Activated T-helper 2 cell treated with anti-CD3 and anti-CD28 coated beads, Interferon-gamma antibody, Interleukin-2, Interleukin-4, amounts not matched to agents 10 μg/mL and 5 μg/mL and 100 μg/mL, durations not matched to agents 14 hours and 24 hours and 36 hours (primary cell): ENCODE measurements at regions not wholly inside any gene's neighbourhood (a gene's known extent, or its start where the extent isn't known, plus 50 kb on each side); places are given as distances from the start of the nearest gene placed in this dataset.

Experiments
- DNase-seq: peaks from one replicate; pipeline ENCODE4 v3.0.0; 2021; ENCODE audit warnings: low spot score
- H3K27ac Mint-ChIP-seq: one replicate; pipeline ENCODE4 v1.8.0; 2021; ENCODE audit warnings: mixed read lengths
- H3K27me3 Mint-ChIP-seq: one replicate; pipeline ENCODE4 v1.8.0; 2021; ENCODE audit warnings: low read depth, mixed read lengths
- H3K36me3 Mint-ChIP-seq: one replicate; pipeline ENCODE4 v1.8.0; 2021; ENCODE audit warnings: low read depth, mixed read lengths
- H3K4me1 Mint-ChIP-seq: one replicate; pipeline ENCODE4 v1.8.0; 2021; ENCODE audit warnings: low read depth, mixed read lengths
- H3K4me3 Mint-ChIP-seq: one replicate; pipeline ENCODE4 v1.8.0; 2021; ENCODE audit warnings: low read depth, mild to moderate bottlenecking, moderate library complexity, mixed read lengths
- H3K9me3 Mint-ChIP-seq: one replicate; pipeline ENCODE4 v1.8.0; 2021; ENCODE audit warnings: mixed read lengths
- intact Hi-C: fragments of 100-400 bp; cut with micrococcal nuclease; formaldehyde crosslinking; loops from one replicate; pipeline ENCODE4 v1.15.1; 2023

DNA sequence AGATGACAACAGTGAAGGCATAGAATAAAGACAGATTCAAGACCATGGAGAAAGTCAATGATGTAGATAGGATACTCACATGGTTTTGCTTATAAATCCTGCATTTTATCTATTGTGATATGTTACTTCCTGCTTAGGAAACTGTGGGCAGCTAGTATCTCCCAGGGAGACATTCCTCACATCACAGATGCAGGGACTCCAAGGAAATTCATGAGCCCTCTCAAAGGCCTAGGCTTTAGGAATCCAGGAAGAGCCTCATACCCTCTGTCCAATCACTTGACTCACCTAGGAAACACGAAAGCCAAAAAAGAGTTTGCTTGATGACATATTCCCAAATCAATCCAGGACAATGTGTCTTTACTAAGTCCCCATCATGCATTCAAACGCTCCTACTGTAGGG lies 247.8 kb upstream of the KLHL29 start:
- no peak overlapping the region for H3K27ac Mint-ChIP-seq
- intact Hi-C loops = no loop called here
- no peaks in the 10 kb centered on the region for H3K4me1 Mint-ChIP-seq
- DNase-seq = no peak
- peaks cover 7% of the 10 kb centered on the region for H3K9me3 Mint-ChIP-seq
- no peaks in the 10 kb centered on the region for H3K36me3 Mint-ChIP-seq
- H3K27me3 Mint-ChIP-seq = no peaks in the 10 kb centered on the region
- H3K4me3 Mint-ChIP-seq = no peak overlapping the region

GRCh38 chr2:23138701-23139100 lies 246.3 kb upstream of the KLHL29 start:
- no peaks in the 10 kb centered on the region for H3K27me3 Mint-ChIP-seq
- no peak overlapping the region for H3K27ac Mint-ChIP-seq
- intact Hi-C loops = no loop called here

GRCh38 chr2:23145460-23145859 lies 239.5 kb upstream of the KLHL29 start:
- H3K4me3 Mint-ChIP-seq = no peak overlapping the region
- no peak overlapping the region for H3K27ac Mint-ChIP-seq
- H3K4me1 Mint-ChIP-seq = no peaks in the 10 kb centered on the region
- peaks cover 2% of the 10 kb centered on the region for H3K27me3 Mint-ChIP-seq
- H3K9me3 Mint-ChIP-seq = no peaks in the 10 kb centered on the region
- no peak for DNase-seq
- no peaks in the 10 kb centered on the region for H3K36me3 Mint-ChIP-seq
- intact Hi-C loops = no loop called here

More at GRCh38 chr2:23138701-23139100, 246.3 kb upstream of the KLHL29 start:
- Mint-ChIP-seq H3K4me3 (no peak overlapping the region), H3K36me3 (no peaks in the 10 kb centered on the region), H3K4me1 (no peaks in the 10 kb centered on the region), H3K9me3 (no peaks in the 10 kb centered on the region)
- DNase-seq = no peak

GRCh38 chr2:23146011-23146410 lies 239.0 kb upstream of the KLHL29 start:
- Mint-ChIP-seq H3K27me3 (peaks cover 2% of the 10 kb centered on the region), H3K4me3 (no peak overlapping the region), H3K4me1 (no peaks in the 10 kb centered on the region), H3K36me3 (no peaks in the 10 kb centered on the region), H3K27ac (no peak overlapping the region), H3K9me3 (no peaks in the 10 kb centered on the region)
- intact Hi-C loops = no loop called here
- no peak for DNase-seq

- no peaks in the 10 kb centered on the region for H3K4me1 Mint-ChIP-seq
- DNase-seq = no peak
- H3K4me3 Mint-ChIP-seq = no peak overlapping the region
- peaks cover 2% of the 10 kb centered on the region for H3K27me3 Mint-ChIP-seq
- no peak overlapping the region for H3K27ac Mint-ChIP-seq
- H3K9me3 Mint-ChIP-seq = no peaks in the 10 kb centered on the region
- no peaks in the 10 kb centered on the region for H3K36me3 Mint-ChIP-seq
- intact Hi-C loops = no loop called here
Observed at GRCh38 chr2:23148342-23148741, 236.6 kb upstream of the KLHL29 start.

DNA sequence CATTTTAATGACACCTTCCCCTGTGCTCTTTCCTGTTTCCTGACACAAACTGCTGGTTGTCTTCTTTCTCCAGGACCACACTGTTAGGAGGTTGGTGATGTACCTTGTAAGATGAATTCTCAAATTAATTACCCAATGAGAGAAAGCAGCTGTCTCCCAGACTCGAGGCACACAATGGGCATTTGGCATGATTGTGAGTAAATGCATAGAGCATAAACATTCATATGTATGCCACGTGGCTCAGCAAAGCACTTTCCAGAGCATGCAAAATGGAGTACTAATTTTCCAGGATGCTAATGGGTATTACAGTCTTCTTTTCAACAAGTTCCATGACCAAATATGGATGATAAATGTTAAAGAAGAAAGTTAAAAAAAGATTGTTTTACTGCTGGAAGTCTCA lies 235.2 kb upstream of the KLHL29 start:
- intact Hi-C loops = no loop called here

GRCh38 chr2:23153484-23153883 lies 231.5 kb upstream of the KLHL29 start:
- intact Hi-C loops = no loop called here
- Mint-ChIP-seq H3K4me3 (no peak overlapping the region), H3K36me3 (no peaks in the 10 kb centered on the region), H3K9me3 (no peaks in the 10 kb centered on the region), H3K27me3 (no peaks in the 10 kb centered on the region), H3K4me1 (no peaks in the 10 kb centered on the region), H3K27ac (no peak overlapping the region)
- DNase-seq = no peak

More for the DNA sequence above, 235.2 kb upstream of the KLHL29 start:
- Mint-ChIP-seq H3K4me3 (no peak overlapping the region), H3K27me3 (peaks cover 2% of the 10 kb centered on the region), H3K27ac (no peak overlapping the region), H3K9me3 (no peaks in the 10 kb centered on the region), H3K4me1 (no peaks in the 10 kb centered on the region), H3K36me3 (no peaks in the 10 kb centered on the region)
- no peak for DNase-seq

- intact Hi-C loops = no loop called here
- H3K9me3 Mint-ChIP-seq = no peaks in the 10 kb centered on the region
- DNase-seq = no peak
- H3K4me3 Mint-ChIP-seq = no peak overlapping the region
- H3K4me1 Mint-ChIP-seq = no peaks in the 10 kb centered on the region
- no peaks in the 10 kb centered on the region for H3K27me3 Mint-ChIP-seq
- H3K27ac Mint-ChIP-seq = no peak overlapping the region
- no peaks in the 10 kb centered on the region for H3K36me3 Mint-ChIP-seq
Observed at GRCh38 chr2:23155022-23155421, 230.0 kb upstream of the KLHL29 start.

DNA sequence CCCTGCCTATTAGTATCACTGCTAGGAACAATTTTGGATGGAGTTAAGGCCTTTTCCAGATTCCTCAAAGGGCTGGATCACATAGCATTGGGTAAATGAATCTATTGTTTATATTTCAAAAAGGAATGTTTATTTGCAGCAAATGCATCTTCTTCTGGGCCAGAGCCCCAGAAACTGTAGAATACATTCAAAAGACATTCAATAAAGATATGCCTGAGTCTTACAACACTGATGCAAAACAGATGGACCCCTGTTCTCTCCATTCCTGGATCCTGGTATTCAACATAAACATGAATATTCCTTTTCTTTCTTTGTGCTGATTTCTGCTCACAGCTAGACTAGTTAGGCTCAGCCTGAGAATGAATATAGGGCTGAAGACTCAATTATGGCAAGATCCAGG lies 227.2 kb upstream of the KLHL29 start:
- Mint-ChIP-seq H3K27ac (no peak overlapping the region), H3K27me3 (no peaks in the 10 kb centered on the region), H3K4me3 (no peak overlapping the region), H3K9me3 (no peaks in the 10 kb centered on the region), H3K4me1 (no peaks in the 10 kb centered on the region), H3K36me3 (no peaks in the 10 kb centered on the region)
- DNase-seq = no peak
- intact Hi-C loops = no loop called here

DNA sequence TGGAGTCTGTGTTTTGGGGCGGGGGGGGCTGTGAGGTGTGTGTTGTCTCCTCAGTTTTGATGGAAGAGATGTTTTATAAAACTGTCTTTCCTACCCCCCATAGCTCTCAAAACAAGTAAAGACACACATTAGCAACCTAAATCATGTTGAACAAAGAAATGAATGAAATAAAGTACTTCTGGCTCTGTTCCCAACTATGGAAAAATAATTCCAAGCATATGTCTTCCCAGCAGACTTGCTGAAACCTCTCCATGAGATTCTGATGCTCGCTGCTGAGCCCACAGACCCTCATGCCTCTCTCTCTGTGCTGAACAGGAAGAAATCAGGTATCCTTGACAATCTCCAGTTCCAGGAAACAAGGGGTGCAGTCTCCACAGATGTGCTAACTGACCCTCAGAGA lies 226.7 kb upstream of the KLHL29 start:
- intact Hi-C loops = no loop called here
- Mint-ChIP-seq H3K27ac (no peak overlapping the region), H3K36me3 (no peaks in the 10 kb centered on the region), H3K9me3 (no peaks in the 10 kb centered on the region), H3K4me1 (no peaks in the 10 kb centered on the region), H3K4me3 (no peak overlapping the region), H3K27me3 (no peaks in the 10 kb centered on the region)
- no peak for DNase-seq

DNA sequence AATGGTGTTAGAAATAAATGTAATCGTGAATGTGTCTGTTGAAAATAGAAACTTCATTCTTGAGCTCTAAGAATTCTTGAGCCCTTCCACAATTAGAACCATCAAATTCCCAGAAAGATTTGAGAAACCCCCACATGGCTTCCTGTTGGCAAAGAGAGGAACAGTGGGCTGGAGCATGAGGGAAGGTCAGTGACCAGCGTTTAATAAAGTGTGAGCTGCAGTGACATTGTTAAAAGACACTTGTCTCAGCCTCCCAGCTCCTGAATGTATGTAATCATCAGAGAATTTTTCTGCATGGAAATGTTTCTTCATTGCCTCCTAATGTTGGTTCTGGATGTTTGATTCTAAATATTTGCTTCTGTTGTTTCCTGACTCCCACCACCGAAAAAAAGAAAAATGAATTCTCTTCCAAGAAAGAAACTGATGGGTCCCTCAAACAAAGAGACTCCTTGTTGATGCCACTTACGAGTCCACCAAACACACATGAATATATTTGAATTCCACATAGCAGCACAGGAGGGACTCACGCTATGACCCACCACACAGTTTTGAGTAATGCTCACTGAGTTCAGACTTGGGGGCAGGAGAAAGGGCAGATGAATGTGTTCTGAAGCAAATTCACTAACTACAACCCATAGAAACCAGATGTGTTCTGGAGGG lies 225.1 kb upstream of the KLHL29 start:
- intact Hi-C loops = no loop called here
- Mint-ChIP-seq H3K27ac (no peak overlapping the region), H3K36me3 (no peaks in the 10 kb centered on the region), H3K4me3 (no peak overlapping the region), H3K4me1 (no peaks in the 10 kb centered on the region), H3K9me3 (no peaks in the 10 kb centered on the region), H3K27me3 (no peaks in the 10 kb centered on the region)
- DNase-seq = no peak

DNA sequence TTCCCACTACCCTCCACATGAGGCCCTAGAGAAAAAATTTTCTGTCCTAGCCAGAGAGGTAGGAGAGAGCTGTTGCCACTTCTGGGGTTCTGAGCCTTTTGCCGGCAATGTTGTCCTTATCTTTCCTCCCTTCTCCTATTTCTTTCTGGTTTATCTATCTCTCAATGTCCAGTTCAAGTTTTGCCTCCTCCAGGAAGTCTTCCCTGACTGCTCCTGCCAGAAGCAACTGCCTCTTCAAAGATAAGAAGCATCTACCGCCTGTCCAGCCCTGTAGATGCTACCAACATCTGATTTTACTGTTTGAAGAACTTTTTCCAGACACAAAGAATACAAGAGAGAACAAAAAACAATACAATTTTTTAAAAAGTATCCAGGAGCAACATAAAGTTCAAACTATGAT lies 220.8 kb upstream of the KLHL29 start:
- no peak overlapping the region for H3K27ac Mint-ChIP-seq

GRCh38 chr2:23169896-23170295 lies 215.1 kb upstream of the KLHL29 start:
- no peaks in the 10 kb centered on the region for H3K9me3 Mint-ChIP-seq
- no peaks in the 10 kb centered on the region for H3K27me3 Mint-ChIP-seq
- no peak overlapping the region for H3K27ac Mint-ChIP-seq
- no peaks in the 10 kb centered on the region for H3K4me1 Mint-ChIP-seq
- DNase-seq = no peak
- no peak overlapping the region for H3K4me3 Mint-ChIP-seq
- intact Hi-C loops = no loop called here
- no peaks in the 10 kb centered on the region for H3K36me3 Mint-ChIP-seq

More for the DNA sequence above, 220.8 kb upstream of the KLHL29 start:
- Mint-ChIP-seq H3K4me3 (no peak overlapping the region), H3K36me3 (no peaks in the 10 kb centered on the region), H3K27me3 (no peaks in the 10 kb centered on the region), H3K4me1 (no peaks in the 10 kb centered on the region), H3K9me3 (no peaks in the 10 kb centered on the region)
- DNase-seq = no peak
- intact Hi-C loops = no loop called here

- H3K36me3 Mint-ChIP-seq = no peaks in the 10 kb centered on the region
- no peaks in the 10 kb centered on the region for H3K27me3 Mint-ChIP-seq
Observed at GRCh38 chr2:23171108-23171507, 213.9 kb upstream of the KLHL29 start.

More at GRCh38 chr2:23171108-23171507, 213.9 kb upstream of the KLHL29 start:
- DNase-seq = no peak
- Mint-ChIP-seq H3K4me1 (no peaks in the 10 kb centered on the region), H3K4me3 (no peak overlapping the region), H3K27ac (no peak overlapping the region), H3K9me3 (no peaks in the 10 kb centered on the region)
- intact Hi-C loops = no loop called here
